ENCODE measurements at regions not wholly inside any gene's neighbourhood (a gene's known extent, or its start where the extent isn't known, plus 50 kb on each side); places are given as distances from the start of the nearest gene placed in this dataset.

DNA sequence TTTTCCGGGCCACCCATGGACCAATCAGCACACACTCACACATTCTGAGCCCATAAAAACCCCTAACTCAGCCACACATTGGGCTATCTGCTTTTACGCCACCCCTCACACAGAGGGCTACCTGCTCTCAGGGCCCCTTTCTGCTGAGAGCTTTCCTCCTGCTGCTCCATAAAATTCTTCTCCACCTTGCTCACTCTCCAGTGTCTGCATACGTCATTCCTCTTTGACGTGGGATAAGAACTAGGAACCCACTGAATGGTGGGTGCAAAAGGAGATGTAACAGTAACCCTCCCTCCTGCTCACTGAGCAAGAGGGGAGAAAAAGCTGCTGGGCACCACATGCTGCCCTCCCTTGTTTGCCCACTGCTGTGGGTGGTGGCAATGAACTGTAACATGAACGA, 596.7 kb upstream of the TMEM132C start:
- H3K4me3 ChIP-seq (ENCODE audit: low read length), result no peak overlapping the region
- TF ChIP-seq, protein P1, sequence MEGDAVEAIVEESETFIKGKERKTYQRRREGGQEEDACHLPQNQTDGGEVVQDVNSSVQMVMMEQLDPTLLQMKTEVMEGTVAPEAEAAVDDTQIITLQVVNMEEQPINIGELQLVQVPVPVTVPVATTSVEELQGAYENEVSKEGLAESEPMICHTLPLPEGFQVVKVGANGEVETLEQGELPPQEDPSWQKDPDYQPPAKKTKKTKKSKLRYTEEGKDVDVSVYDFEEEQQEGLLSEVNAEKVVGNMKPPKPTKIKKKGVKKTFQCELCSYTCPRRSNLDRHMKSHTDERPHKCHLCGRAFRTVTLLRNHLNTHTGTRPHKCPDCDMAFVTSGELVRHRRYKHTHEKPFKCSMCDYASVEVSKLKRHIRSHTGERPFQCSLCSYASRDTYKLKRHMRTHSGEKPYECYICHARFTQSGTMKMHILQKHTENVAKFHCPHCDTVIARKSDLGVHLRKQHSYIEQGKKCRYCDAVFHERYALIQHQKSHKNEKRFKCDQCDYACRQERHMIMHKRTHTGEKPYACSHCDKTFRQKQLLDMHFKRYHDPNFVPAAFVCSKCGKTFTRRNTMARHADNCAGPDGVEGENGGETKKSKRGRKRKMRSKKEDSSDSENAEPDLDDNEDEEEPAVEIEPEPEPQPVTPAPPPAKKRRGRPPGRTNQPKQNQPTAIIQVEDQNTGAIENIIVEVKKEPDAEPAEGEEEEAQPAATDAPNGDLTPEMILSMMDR (conservative IDR thresholded peaks at IDR 0.05; ENCODE audit: low read length), result no peak
- DNase-seq (ENCODE audit: low read depth), result no peak

DNA sequence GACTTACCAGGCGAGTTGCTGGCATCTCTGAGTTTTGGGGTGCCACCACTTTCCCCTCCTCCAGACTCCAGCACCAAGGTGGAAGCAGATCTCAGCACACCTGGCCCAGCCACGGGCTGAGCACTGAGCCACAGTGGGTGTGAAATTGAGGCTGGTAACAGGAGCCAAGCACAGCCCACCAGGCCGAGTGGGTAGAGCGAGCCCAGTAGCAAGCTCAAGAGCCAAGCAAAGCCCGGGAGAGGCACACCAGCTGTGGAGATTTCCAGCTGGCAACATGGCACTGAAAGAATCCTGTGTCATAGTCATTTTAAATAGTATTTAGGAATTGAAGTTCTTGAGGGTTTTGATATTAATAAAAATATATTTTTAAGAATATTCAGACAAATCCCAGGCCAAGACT, 596.2 kb upstream of the TMEM132C start:
- TF ChIP-seq, protein P1 (conservative IDR thresholded peaks at IDR 0.05; ENCODE audit: low read length), result no peak
- DNase-seq (ENCODE audit: low read depth), result no peak
- no peak overlapping the region for H3K4me3 ChIP-seq (ENCODE audit: low read length)

DNA sequence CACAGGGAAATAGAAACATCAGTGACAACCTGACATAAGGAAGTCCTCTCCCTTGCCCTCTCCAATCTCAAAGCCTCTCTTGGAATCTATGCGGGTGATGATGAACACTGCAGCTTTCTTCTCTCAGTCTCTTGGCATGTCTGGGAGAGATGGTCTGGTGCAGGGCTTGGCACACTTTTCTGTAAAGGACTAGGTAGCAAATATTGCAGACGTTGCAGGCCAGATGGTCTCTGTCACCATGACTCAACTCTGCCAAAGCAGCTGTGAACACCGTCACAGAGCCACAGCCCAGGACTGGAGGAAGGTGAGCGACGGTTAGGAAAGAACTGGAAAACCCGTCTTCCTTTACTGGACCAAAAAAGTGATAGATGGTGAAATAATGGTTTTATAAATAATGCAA, 591.0 kb upstream of the TMEM132C start:
- TF ChIP-seq, protein P1 (conservative IDR thresholded peaks at IDR 0.05; ENCODE audit: low read length), result no peak
- no peak overlapping the region for H3K4me3 ChIP-seq (ENCODE audit: low read length)
- no peak for DNase-seq (ENCODE audit: low read depth)

DNA sequence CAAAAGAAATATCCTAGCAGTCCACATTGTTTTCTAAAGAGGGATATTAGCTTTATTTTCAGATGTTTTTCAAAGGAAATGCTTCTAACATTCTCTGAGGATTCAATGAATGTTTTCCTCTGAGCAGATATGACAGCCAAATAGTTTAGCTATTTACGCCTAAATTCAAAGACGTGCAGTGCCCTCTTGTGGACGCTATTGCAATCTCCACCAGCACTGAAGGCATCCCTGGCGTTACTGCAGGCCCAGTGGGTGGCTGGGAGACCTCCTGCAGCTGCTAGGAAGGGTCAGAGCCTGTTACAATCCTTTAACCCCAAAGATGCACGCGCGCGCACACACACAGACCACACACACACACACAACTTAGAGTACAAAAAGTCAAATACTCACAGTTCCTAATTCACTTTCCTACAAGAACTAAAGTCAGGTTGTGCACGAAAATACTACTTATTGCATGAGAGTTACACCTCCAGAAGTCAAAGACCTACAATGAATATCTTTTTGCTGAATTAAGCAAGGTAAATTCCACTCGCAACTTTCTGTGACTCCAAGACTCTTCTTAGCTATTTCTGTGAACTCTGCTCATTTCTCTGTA, 589.3 kb upstream of the TMEM132C start:
- H3K4me3 ChIP-seq (ENCODE audit: low read length), result no peak overlapping the region
- peak; percentile 83 for DNase-seq (ENCODE audit: low read depth)
- TF ChIP-seq, protein P1 (conservative IDR thresholded peaks at IDR 0.05; ENCODE audit: low read length), result peak; percentile 93

DNA sequence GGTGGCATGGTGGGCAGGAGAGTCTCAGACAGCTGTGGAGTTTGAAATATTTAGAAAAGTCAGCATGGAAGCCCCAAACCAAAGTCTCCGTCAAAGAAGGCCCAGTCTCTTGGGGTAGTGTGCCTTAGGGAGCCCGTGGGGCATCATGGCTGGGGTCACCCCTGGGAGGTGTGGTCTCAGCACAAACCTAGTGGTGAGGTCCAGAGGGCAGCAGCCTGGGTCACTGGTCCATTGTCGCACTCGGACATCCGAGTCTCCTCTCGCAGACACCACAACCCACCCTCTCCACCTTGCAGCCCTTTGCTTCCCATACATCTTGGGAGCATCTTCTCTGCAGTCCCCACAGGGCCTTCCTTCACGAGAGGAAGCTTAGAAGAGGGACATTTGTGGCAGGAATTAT, 588.0 kb upstream of the TMEM132C start:
- no peak for DNase-seq (ENCODE audit: low read depth)
- TF ChIP-seq, protein P1 (conservative IDR thresholded peaks at IDR 0.05; ENCODE audit: low read length), result no peak
- H3K4me3 ChIP-seq (ENCODE audit: low read length), result no peak overlapping the region

DNA sequence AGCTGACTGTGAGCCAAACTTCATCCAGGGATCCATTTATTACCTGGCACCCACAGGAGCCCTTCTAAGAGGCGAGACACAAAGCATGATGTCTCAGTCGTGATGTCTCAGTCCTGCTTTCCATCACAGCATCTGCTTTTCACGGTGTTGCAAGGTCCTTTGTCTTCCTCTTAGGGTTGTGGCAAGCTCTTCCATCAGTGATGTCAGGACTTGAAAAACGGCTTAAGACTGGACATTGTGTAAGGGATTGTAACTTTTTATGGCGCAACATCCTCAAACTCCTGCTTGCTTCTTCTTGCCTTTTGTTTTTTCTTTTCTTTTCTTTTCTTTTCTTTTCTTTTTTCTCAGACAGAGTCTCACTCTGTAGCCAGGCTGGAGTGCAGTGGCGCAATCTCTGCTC, 586.5 kb upstream of the TMEM132C start:
- TF ChIP-seq, protein P1 (conservative IDR thresholded peaks at IDR 0.05; ENCODE audit: low read length), result no peak
- H3K4me3 ChIP-seq (ENCODE audit: low read length), result no peak overlapping the region
- peak; percentile 77 for DNase-seq (ENCODE audit: low read depth)

DNA sequence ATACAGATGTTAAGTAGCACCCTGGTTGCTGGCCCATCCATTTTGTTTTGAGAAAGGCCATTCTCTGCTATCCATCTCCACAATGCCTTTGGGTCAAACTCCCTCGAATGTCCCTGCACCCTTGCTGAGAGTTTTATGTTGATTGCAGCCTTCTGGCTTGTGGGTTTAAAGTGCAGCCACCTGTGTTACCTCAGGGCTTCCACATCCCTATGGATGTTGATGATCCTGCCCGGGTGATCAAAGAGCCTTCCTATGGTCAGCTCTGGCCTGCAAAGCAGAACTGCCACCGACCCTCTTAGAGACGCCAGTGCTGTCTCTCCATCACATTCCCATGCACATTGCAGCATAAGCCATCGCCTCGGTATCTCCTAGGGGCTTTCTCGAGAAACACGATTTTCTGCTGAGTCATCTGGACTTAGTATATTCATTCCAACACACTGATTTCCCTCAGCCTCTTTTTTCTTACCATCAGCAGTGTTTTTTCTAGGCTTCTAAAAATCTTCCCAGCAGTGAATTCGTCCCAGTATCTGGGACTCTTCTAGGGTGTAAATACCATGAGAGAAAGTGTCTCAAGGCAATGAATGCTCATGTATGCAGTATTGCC, 585.7 kb upstream of the TMEM132C start:
- H3K4me3 ChIP-seq (ENCODE audit: low read length), result no peak overlapping the region
- TF ChIP-seq, protein P1 (conservative IDR thresholded peaks at IDR 0.05; ENCODE audit: low read length), result no peak
- no peak for DNase-seq (ENCODE audit: low read depth)

Data from AG10803 (cell line).